ENCODE measurements at regions not wholly inside any gene's neighbourhood (a gene's known extent, or its start where the extent isn't known, plus 50 kb on each side); places are given as distances from the start of the nearest gene placed in this dataset.
"Not testable (repeated sequence)": the region's sequence is repeated elsewhere in the genome, so short reads cannot be mapped to it uniquely, and the experiment has no call there.

DNA sequence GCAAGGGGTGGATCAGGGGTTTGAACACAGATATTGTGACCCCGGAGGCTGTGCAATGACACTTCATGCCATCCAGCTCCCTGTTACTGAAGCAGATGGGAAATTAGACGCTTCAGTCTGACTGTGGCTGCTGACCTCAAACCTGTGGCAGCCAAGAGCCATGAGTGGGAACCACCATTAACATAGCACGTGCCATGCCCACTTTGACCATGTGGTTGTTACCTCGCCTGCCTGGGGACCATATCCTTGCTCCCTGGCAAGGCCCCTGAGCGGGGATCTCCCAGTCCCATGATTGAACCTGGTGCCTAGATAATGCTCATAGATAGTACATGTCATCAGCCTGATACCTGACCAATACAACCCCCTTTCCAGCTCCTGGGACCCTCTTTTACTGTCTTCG lies 68.9 kb downstream of the CYP26B1 start:
- no peak overlapping the region for H3K4ac ChIP-seq (ENCODE audit: low read length)
- H3K14ac ChIP-seq (ENCODE audit: low read length): no peak overlapping the region
- H2AK5ac ChIP-seq (ENCODE audit: low read depth, low read length): no peak overlapping the region
- no peak overlapping the region for H3K9ac ChIP-seq (ENCODE audit: low read depth, low read length, poor library complexity)
- no peak overlapping the region for H3K4me3 ChIP-seq (ENCODE audit: low read length in 2 of 2)
- H3K27me3 ChIP-seq (ENCODE audit: control insufficient read depth in 3 of 3, insufficient read depth in 3 of 3, low read depth in 1 of 3, low read length in 3 of 3): no peaks in the 10 kb centered on the region
- peaks cover 0 to 9% of the 10 kb centered on the region in 2 donors for H3K9me3 ChIP-seq (replicated peaks in 1 of 2; ENCODE audit: control insufficient read depth in 2 of 2, insufficient read depth in 1 of 2, low read depth in 1 of 2, low read length in 2 of 2)
- no peak overlapping the region for H2AFZ ChIP-seq (ENCODE audit: low read length)
- no peak overlapping the region for H3K4me2 ChIP-seq (ENCODE audit: insufficient read depth, low read length, poor library complexity, severe bottlenecking)
- H3K18ac ChIP-seq (ENCODE audit: low read length): no peak overlapping the region
- H3K23ac ChIP-seq (ENCODE audit: low read depth, low read length, poor library complexity): peak overlapping the region; percentile 65
- no peaks in the 10 kb centered on the region for H3K36me3 ChIP-seq (replicated peaks in 1 of 2; ENCODE audit: control insufficient read depth in 2 of 2, insufficient read depth in 2 of 2, low read length in 2 of 2)
- H4K91ac ChIP-seq (ENCODE audit: low read depth, low read length, poor library complexity): no peak overlapping the region
- H3K4me1 ChIP-seq (ENCODE audit: control insufficient read depth in 2 of 2, insufficient read depth in 1 of 2, low read depth in 1 of 2, low read length in 2 of 2): peaks cover 5 to 6% of the 10 kb centered on the region in 2 donors
- H3K27ac ChIP-seq (replicated peaks; ENCODE audit: low read length): no peak overlapping the region
- peak overlapping the region; percentile 39 for H2BK5ac ChIP-seq (ENCODE audit: low read length)
- no peak overlapping the region for H2BK120ac ChIP-seq (ENCODE audit: low read depth, low read length)
- H3K79me1 ChIP-seq (ENCODE audit: low read depth, low read length): peaks cover 5% of the 10 kb centered on the region
- WGBS, 2 donors (ENCODE audit: extremely low coverage in 2 of 2, insufficient read length in 2 of 2, insufficient replicate concordance in 1 of 2): no CpG with 5 or more reads among the region's 6 CpGs
- H2BK12ac ChIP-seq (ENCODE audit: low read length): no peak overlapping the region
- no peak for DNase-seq (ENCODE audit: low spot score)
- no peak overlapping the region for H2BK15ac ChIP-seq (ENCODE audit: low read length)
- H4K8ac ChIP-seq (ENCODE audit: low read depth, low read length): no peak overlapping the region

DNA sequence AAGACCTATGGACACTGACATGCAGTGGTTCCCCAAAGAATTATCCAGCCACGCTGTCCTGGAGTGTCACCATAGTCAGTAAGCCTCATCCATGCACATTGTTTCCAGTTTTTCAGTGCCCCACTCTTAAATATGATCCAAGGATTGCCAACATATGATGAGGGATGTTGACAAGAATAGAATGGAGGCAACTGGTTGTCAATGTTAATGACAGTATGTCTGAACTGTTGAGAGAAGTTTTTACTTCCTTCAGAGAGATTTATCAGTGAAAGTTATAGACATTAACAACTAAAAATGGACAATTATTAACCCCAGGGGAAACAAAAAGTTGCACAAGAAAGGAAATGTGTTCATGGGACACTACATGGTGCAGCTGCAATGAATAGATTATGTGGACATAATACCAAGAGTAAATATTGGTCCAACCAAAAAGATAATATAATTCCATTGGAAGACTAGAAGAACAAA lies 69.9 kb downstream of the CYP26B1 start:
- no peak overlapping the region for H3K14ac ChIP-seq (ENCODE audit: low read length)
- no peak overlapping the region for H2AFZ ChIP-seq (ENCODE audit: low read length)
- no peak overlapping the region for H2BK5ac ChIP-seq (ENCODE audit: low read length)
- H4K91ac ChIP-seq (ENCODE audit: low read depth, low read length, poor library complexity): no peak overlapping the region
- no peak overlapping the region for H3K23ac ChIP-seq (ENCODE audit: low read depth, low read length, poor library complexity)
- H2BK15ac ChIP-seq (ENCODE audit: low read length): no peak overlapping the region
- peaks cover 5 to 6% of the 10 kb centered on the region in 2 donors for H3K4me1 ChIP-seq (ENCODE audit: control insufficient read depth in 2 of 2, insufficient read depth in 1 of 2, low read depth in 1 of 2, low read length in 2 of 2)
- H3K27me3 ChIP-seq (ENCODE audit: control insufficient read depth in 3 of 3, insufficient read depth in 3 of 3, low read depth in 1 of 3, low read length in 3 of 3): no peaks in the 10 kb centered on the region
- H3K9ac ChIP-seq (ENCODE audit: low read depth, low read length, poor library complexity): no peak overlapping the region
- no peak overlapping the region for H3K4me3 ChIP-seq (ENCODE audit: low read length in 2 of 2)
- no CpG with 5 or more reads among the region's 1 CpG for WGBS, 2 donors (ENCODE audit: extremely low coverage in 2 of 2, insufficient read length in 2 of 2, insufficient replicate concordance in 1 of 2)
- H2BK12ac ChIP-seq (ENCODE audit: low read length): no peak overlapping the region
- no peak overlapping the region for H3K4ac ChIP-seq (ENCODE audit: low read length)
- no peak overlapping the region for H2AK5ac ChIP-seq (ENCODE audit: low read depth, low read length)
- H3K18ac ChIP-seq (ENCODE audit: low read length): no peak overlapping the region
- no peak overlapping the region for H4K8ac ChIP-seq (ENCODE audit: low read depth, low read length)
- no peak overlapping the region for H3K4me2 ChIP-seq (ENCODE audit: insufficient read depth, low read length, poor library complexity, severe bottlenecking)
- no peak for DNase-seq (ENCODE audit: low spot score)
- peaks cover 5% of the 10 kb centered on the region for H3K79me1 ChIP-seq (ENCODE audit: low read depth, low read length)
- no peak overlapping the region for H2BK120ac ChIP-seq (ENCODE audit: low read depth, low read length)
- no peaks in the 10 kb centered on the region for H3K36me3 ChIP-seq (replicated peaks in 1 of 2; ENCODE audit: control insufficient read depth in 2 of 2, insufficient read depth in 2 of 2, low read length in 2 of 2)
- H3K9me3 ChIP-seq (replicated peaks in 1 of 2; ENCODE audit: control insufficient read depth in 2 of 2, insufficient read depth in 1 of 2, low read depth in 1 of 2, low read length in 2 of 2): peaks cover 0 to 9% of the 10 kb centered on the region in 2 donors
- H3K27ac ChIP-seq (replicated peaks; ENCODE audit: low read length): no peak overlapping the region

DNA sequence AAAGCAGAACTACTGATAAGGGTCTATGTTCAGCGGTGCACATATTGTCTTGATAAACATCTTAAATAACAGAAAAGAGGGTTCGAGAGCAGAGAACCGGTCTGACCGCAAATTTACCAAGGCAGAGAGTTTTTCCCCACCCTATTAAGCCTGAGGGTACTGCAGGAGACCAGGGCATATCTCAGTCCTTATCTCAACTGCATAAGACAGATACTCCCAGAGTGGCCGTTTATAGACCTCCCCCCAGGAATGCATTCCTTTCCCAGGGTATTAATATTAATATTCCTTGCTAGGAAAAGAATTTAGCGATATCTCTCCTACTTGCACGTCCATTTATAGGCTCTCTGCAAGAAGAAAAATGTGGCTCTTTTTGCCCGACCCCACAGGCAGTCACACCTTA lies 74.3 kb downstream of the CYP26B1 start:
- not testable (repeated sequence) for H3K9ac ChIP-seq (ENCODE audit: low read depth, low read length, poor library complexity); H3K4me2 ChIP-seq (ENCODE audit: insufficient read depth, low read length, poor library complexity, severe bottlenecking); H3K4me3 ChIP-seq (ENCODE audit: low read length in 2 of 2); H4K91ac ChIP-seq (ENCODE audit: low read depth, low read length, poor library complexity); H3K18ac ChIP-seq (ENCODE audit: low read length); H3K27me3 ChIP-seq (ENCODE audit: control insufficient read depth in 3 of 3, insufficient read depth in 3 of 3, low read depth in 1 of 3, low read length in 3 of 3); H3K79me1 ChIP-seq (ENCODE audit: low read depth, low read length); H3K23ac ChIP-seq (ENCODE audit: low read depth, low read length, poor library complexity); H3K9me3 ChIP-seq (replicated peaks in 1 of 2; ENCODE audit: control insufficient read depth in 2 of 2, insufficient read depth in 1 of 2, low read depth in 1 of 2, low read length in 2 of 2); H2BK15ac ChIP-seq (ENCODE audit: low read length); H3K4me1 ChIP-seq (ENCODE audit: control insufficient read depth in 2 of 2, insufficient read depth in 1 of 2, low read depth in 1 of 2, low read length in 2 of 2); H2AK5ac ChIP-seq (ENCODE audit: low read depth, low read length); H2AFZ ChIP-seq (ENCODE audit: low read length); H3K36me3 ChIP-seq (replicated peaks in 1 of 2; ENCODE audit: control insufficient read depth in 2 of 2, insufficient read depth in 2 of 2, low read length in 2 of 2); H3K14ac ChIP-seq (ENCODE audit: low read length); H3K4ac ChIP-seq (ENCODE audit: low read length); H4K8ac ChIP-seq (ENCODE audit: low read depth, low read length); DNase-seq (ENCODE audit: low spot score); H2BK120ac ChIP-seq (ENCODE audit: low read depth, low read length); H3K27ac ChIP-seq (replicated peaks; ENCODE audit: low read length); H2BK12ac ChIP-seq (ENCODE audit: low read length); H2BK5ac ChIP-seq (ENCODE audit: low read length)
- WGBS, 2 donors (ENCODE audit: extremely low coverage in 2 of 2, insufficient read length in 2 of 2, insufficient replicate concordance in 1 of 2): no CpG with 5 or more reads among the region's 8 CpGs

DNA sequence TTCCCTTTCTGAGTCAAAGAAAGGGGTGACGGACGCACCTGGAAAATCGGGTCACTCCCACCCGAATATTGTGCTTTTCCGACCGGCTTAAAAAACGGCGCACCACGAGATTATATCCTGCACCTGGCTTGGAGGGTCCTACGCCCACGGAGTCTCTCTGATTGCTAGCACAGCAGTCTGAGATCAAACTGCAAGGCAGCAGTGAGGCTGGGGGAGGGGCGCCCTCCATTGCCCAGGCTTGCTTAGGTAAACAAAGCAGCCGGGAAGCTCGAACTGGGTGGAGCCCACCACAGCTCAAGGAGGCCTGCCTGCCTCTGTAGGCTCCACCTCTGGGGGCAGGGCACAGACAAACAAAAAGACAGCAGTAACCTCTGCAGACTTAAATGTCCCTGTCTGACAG lies 83.5 kb downstream of the CYP26B1 start:
- not testable (repeated sequence) for H2AK5ac ChIP-seq (ENCODE audit: low read depth, low read length); H3K27ac ChIP-seq (replicated peaks; ENCODE audit: low read length); H2AFZ ChIP-seq (ENCODE audit: low read length); H3K9me3 ChIP-seq (replicated peaks in 1 of 2; ENCODE audit: control insufficient read depth in 2 of 2, insufficient read depth in 1 of 2, low read depth in 1 of 2, low read length in 2 of 2); H3K4me1 ChIP-seq (ENCODE audit: control insufficient read depth in 2 of 2, insufficient read depth in 1 of 2, low read depth in 1 of 2, low read length in 2 of 2); H3K18ac ChIP-seq (ENCODE audit: low read length); H3K4me2 ChIP-seq (ENCODE audit: insufficient read depth, low read length, poor library complexity, severe bottlenecking); H2BK15ac ChIP-seq (ENCODE audit: low read length); H3K14ac ChIP-seq (ENCODE audit: low read length); H4K8ac ChIP-seq (ENCODE audit: low read depth, low read length); H3K4me3 ChIP-seq (ENCODE audit: low read length in 2 of 2); DNase-seq (ENCODE audit: low spot score); H3K36me3 ChIP-seq (replicated peaks in 1 of 2; ENCODE audit: control insufficient read depth in 2 of 2, insufficient read depth in 2 of 2, low read length in 2 of 2); H2BK5ac ChIP-seq (ENCODE audit: low read length); H3K4ac ChIP-seq (ENCODE audit: low read length); H2BK12ac ChIP-seq (ENCODE audit: low read length); H3K9ac ChIP-seq (ENCODE audit: low read depth, low read length, poor library complexity); H3K23ac ChIP-seq (ENCODE audit: low read depth, low read length, poor library complexity); H4K91ac ChIP-seq (ENCODE audit: low read depth, low read length, poor library complexity); H3K27me3 ChIP-seq (ENCODE audit: control insufficient read depth in 3 of 3, insufficient read depth in 3 of 3, low read depth in 1 of 3, low read length in 3 of 3); H2BK120ac ChIP-seq (ENCODE audit: low read depth, low read length); H3K79me1 ChIP-seq (ENCODE audit: low read depth, low read length)
- WGBS, 2 donors (ENCODE audit: extremely low coverage in 2 of 2, insufficient read length in 2 of 2, insufficient replicate concordance in 1 of 2): no CpG with 5 or more reads among the region's 14 CpGs

Data from neuronal stem cell (in vitro differentiated cells).